Left ventricle myocardium inferior (tissue), 1 donor: ENCODE measurements at regions not wholly inside any gene's neighbourhood (a gene's known extent, or its start where the extent isn't known, plus 50 kb on each side); places are given as distances from the start of the nearest gene placed in this dataset.

Source experiments
- DNase-seq: peaks from one replicate; pipeline ENCODE4 v3.0.0-alpha.2; 2020
- H3K27ac ChIP-seq: fragments of 200-600 bp; replicated peaks from 2 replicates; pipeline ENCODE4 v1.8.0; 2021
- H3K27me3 ChIP-seq: fragments of 200-600 bp; 2 replicates; pipeline ENCODE4 v1.8.0; 2021; ENCODE audit warnings: low read depth
- H3K36me3 ChIP-seq: fragments of 200-600 bp; 2 replicates; pipeline ENCODE4 v1.8.0; 2021
- H3K4me1 ChIP-seq: fragments of 200-600 bp; 2 replicates; pipeline ENCODE4 v1.8.0; 2021
- H3K4me3 ChIP-seq: fragments of 200-600 bp; 2 replicates; pipeline ENCODE4 v1.8.0; 2021; ENCODE audit warnings: mild to moderate bottlenecking, moderate library complexity
- H3K9me3 ChIP-seq: fragments of 200-600 bp; replicated peaks from 2 replicates; pipeline ENCODE4 v1.8.0; 2021
- CTCF ChIP-seq: fragments of 200-600 bp; IDR thresholded peaks from 2 replicates; pipeline ENCODE4 v1.8.0; 2021; ENCODE audit warnings: antibody characterized with exemption, mild to moderate bottlenecking, borderline replicate concordance
- intact Hi-C: fragments of 100-400 bp; cut with micrococcal nuclease; formaldehyde crosslinking; loops from one replicate; pipeline ENCODE4 v1.11.0; 2022
- donor health status: DM: no; HTN: yes; CAD: no; lungs with severe emphysema.

- no peak overlapping the region for H3K27ac ChIP-seq
- no peak overlapping the region for H3K4me3 ChIP-seq
- H3K27me3 ChIP-seq = no peaks in the 10 kb centered on the region
- H3K9me3 ChIP-seq = peaks cover 33% of the 10 kb centered on the region
- no peak for TF ChIP-seq CTCF
- H3K36me3 ChIP-seq = no peaks in the 10 kb centered on the region
- no peak for DNase-seq
- intact Hi-C loops = no loop called here
- no peaks in the 10 kb centered on the region for H3K4me1 ChIP-seq
These were observed 239.0 kb upstream of the APCDD1 start for GRCh38 chr18:10215446-10215845.

GRCh38 chr18:10216791-10217190 lies 237.6 kb upstream of the APCDD1 start:
- DNase-seq = no peak
- Histone ChIP-seq H3K9me3 (peaks cover 47% of the 10 kb centered on the region), H3K27ac (no peak overlapping the region), H3K4me3 (no peak overlapping the region), H3K4me1 (no peaks in the 10 kb centered on the region), H3K27me3 (no peaks in the 10 kb centered on the region), H3K36me3 (no peaks in the 10 kb centered on the region)
- TF ChIP-seq CTCF = no peak
- intact Hi-C loops = no loop called here

GRCh38 chr18:10217211-10217610 lies 237.2 kb upstream of the APCDD1 start:
- no peak overlapping the region for H3K4me3 ChIP-seq
- intact Hi-C loops = no loop called here
- peaks cover 50% of the 10 kb centered on the region for H3K9me3 ChIP-seq
- no peaks in the 10 kb centered on the region for H3K27me3 ChIP-seq
- no peak overlapping the region for H3K27ac ChIP-seq
- no peaks in the 10 kb centered on the region for H3K4me1 ChIP-seq
- no peak for TF ChIP-seq CTCF
- H3K36me3 ChIP-seq = no peaks in the 10 kb centered on the region
- DNase-seq = no peak

GRCh38 chr18:10225300-10225699 lies 229.1 kb upstream of the APCDD1 start:
- no peak for DNase-seq
- Histone ChIP-seq H3K4me1 (peaks cover 7% of the 10 kb centered on the region), H3K9me3 (peaks cover 45% of the 10 kb centered on the region), H3K4me3 (no peak overlapping the region), H3K36me3 (no peaks in the 10 kb centered on the region), H3K27me3 (no peaks in the 10 kb centered on the region), H3K27ac (no peak overlapping the region)
- no peak for TF ChIP-seq CTCF
- intact Hi-C loops = no loop called here

GRCh38 chr18:10226971-10227370 lies 227.5 kb upstream of the APCDD1 start:
- Histone ChIP-seq H3K27me3 (no peaks in the 10 kb centered on the region), H3K36me3 (no peaks in the 10 kb centered on the region), H3K4me3 (no peak overlapping the region), H3K4me1 (peaks cover 10% of the 10 kb centered on the region), H3K9me3 (peaks cover 29% of the 10 kb centered on the region), H3K27ac (no peak overlapping the region)
- intact Hi-C loops = no loop called here
- TF ChIP-seq CTCF = no peak
- DNase-seq = no peak

- no peak overlapping the region for H3K4me3 ChIP-seq
- no peaks in the 10 kb centered on the region for H3K27me3 ChIP-seq
- intact Hi-C loops = no loop called here
- TF ChIP-seq CTCF = no peak
- peaks cover 14% of the 10 kb centered on the region for H3K4me1 ChIP-seq
- H3K27ac ChIP-seq = no peak overlapping the region
- peaks cover 28% of the 10 kb centered on the region for H3K9me3 ChIP-seq
- H3K36me3 ChIP-seq = no peaks in the 10 kb centered on the region
- DNase-seq = no peak
These were observed 226.1 kb upstream of the APCDD1 start for GRCh38 chr18:10228326-10228725.
